H1 (cell line): ENCODE measurements at regions not wholly inside any gene's neighbourhood (a gene's known extent, or its start where the extent isn't known, plus 50 kb on each side); places are given as distances from the start of the nearest gene placed in this dataset.

Experiments
- ASH2L ChIP-seq: fragments of 200-600, 300-600 bp; sonication (generic); IDR thresholded peaks from one replicate; pipeline ENCODE4 v1.7.1; 2017; ENCODE audit warnings: low read length
- BRCA1 ChIP-seq: IDR thresholded peaks from 2 replicates; pipeline ENCODE4 v1.6.1; 2012; ENCODE audit warnings: low read depth, low read length, improper control_type of control experiment
- EGR1 ChIP-seq: IDR thresholded peaks from 2 replicates; pipeline ENCODE4 v1.6.1; 2011; ENCODE audit warnings: low read depth, low read length, borderline replicate concordance
- FOSL1 ChIP-seq: IDR thresholded peaks from 2 replicates; pipeline ENCODE4 v1.6.1; 2011; ENCODE audit warnings: mild to moderate bottlenecking, low read depth, low read length, moderate library complexity; ENCODE audit not compliant: insufficient read depth
- GTF2F1 ChIP-seq: IDR thresholded peaks from 2 replicates; pipeline ENCODE4 v1.6.1; 2012; ENCODE audit warnings: low read depth, low read length, improper control_type of control experiment, borderline replicate concordance
- HDAC6 ChIP-seq: IDR thresholded peaks from one replicate; pipeline ENCODE4 v1.7.1; 2012; ENCODE audit warnings: low read depth, mild to moderate bottlenecking, inconsistent platforms, low read length, moderate library complexity
- JUND ChIP-seq: IDR thresholded peaks from 2 replicates; pipeline ENCODE4 v1.6.1; 2011; ENCODE audit warnings: mild to moderate bottlenecking, improper control_type of control experiment, low read length
- MAFK ChIP-seq: IDR thresholded peaks from 2 replicates; pipeline ENCODE4 v1.6.1; 2012; ENCODE audit warnings: low read depth, mild to moderate bottlenecking, improper control_type of control experiment, low read length
- POLR2A ChIP-seq, 2 experiments: IDR thresholded peaks; 1 replicate in 1 of 2; 2 replicates in 1 of 2; pipeline ENCODE4 v1.6.1; 2011; ENCODE audit warnings: low read depth in 2 of 2, low read length in 2 of 2, mild to moderate bottlenecking in 2 of 2; ENCODE audit errors: control extremely low read depth in 1 of 2
- RAD21 ChIP-seq, 2 experiments: IDR thresholded peaks in 1 of 2; conservative IDR thresholded peaks in 1 of 2; 2 replicates each; pipeline ENCODE4 v1.6.1; 2011; ENCODE audit warnings: low read depth in 2 of 2, low read length in 2 of 2, improper control_type of control experiment in 1 of 2, inconsistent platforms in 1 of 2, mild to moderate bottlenecking in 1 of 2, moderate library complexity in 1 of 2
- SIN3A ChIP-seq, 2 experiments: IDR thresholded peaks in 1 of 2; conservative IDR thresholded peaks in 1 of 2; 2 replicates each; pipeline ENCODE4 v1.6.1; 2011 to 2012; ENCODE audit warnings: low read length in 2 of 2, improper control_type of control experiment in 1 of 2, low read depth in 1 of 2, mild to moderate bottlenecking in 1 of 2
- YY1 ChIP-seq: IDR thresholded peaks from 2 replicates; pipeline ENCODE4 v1.6.1; 2011; ENCODE audit warnings: low read depth, mild to moderate bottlenecking, low read length
- ZNF274 ChIP-seq: IDR thresholded peaks from 2 replicates; pipeline ENCODE4 v1.7.0; 2012; ENCODE audit warnings: low read length, borderline replicate concordance; ENCODE audit errors: extremely low read depth
- TF ChIP-seq, protein P1 (sequence below), 3 experiments: IDR thresholded peaks; 1 replicate in 2 of 3; 2 replicates in 1 of 3; pipeline versions ENCODE4 v1.5.1 to v1.6.1; 2011; ENCODE audit warnings: low read length in 3 of 3, mild to moderate bottlenecking in 3 of 3, inconsistent platforms in 2 of 3, low read depth in 1 of 3, moderate library complexity in 1 of 3; ENCODE audit not compliant: insufficient read depth in 1 of 3; ENCODE audit errors: control extremely low read depth in 1 of 3

DNA sequence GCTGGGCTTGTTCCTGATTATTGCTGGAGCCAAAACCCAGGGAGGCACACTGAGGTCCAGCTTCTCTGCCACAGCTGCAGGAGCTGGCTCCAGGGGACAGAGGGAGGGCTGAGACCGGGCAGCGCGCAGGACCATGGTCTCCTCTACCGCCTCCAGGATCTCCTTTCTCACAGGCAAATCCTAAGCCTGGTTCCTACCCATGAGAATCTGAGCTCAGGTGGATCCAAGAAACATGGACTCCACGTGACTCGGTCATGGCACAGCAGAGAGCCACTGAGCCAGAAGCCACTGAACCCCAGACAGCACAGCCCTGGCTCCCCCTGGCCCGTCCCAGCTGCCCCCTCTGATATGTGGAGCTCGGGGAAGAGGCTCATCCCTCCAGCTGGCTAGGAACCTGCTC lies 653.4 kb upstream of the ID2 start:
- TF ChIP-seq, protein P1, sequence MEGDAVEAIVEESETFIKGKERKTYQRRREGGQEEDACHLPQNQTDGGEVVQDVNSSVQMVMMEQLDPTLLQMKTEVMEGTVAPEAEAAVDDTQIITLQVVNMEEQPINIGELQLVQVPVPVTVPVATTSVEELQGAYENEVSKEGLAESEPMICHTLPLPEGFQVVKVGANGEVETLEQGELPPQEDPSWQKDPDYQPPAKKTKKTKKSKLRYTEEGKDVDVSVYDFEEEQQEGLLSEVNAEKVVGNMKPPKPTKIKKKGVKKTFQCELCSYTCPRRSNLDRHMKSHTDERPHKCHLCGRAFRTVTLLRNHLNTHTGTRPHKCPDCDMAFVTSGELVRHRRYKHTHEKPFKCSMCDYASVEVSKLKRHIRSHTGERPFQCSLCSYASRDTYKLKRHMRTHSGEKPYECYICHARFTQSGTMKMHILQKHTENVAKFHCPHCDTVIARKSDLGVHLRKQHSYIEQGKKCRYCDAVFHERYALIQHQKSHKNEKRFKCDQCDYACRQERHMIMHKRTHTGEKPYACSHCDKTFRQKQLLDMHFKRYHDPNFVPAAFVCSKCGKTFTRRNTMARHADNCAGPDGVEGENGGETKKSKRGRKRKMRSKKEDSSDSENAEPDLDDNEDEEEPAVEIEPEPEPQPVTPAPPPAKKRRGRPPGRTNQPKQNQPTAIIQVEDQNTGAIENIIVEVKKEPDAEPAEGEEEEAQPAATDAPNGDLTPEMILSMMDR (IDR thresholded peaks at IDR 0.05; ENCODE audit: control extremely low read depth in 1 of 3, insufficient read depth in 1 of 3, low read depth in 1 of 3, low read length in 3 of 3): no peak
- TF ChIP-seq FOSL1: no peak
- TF ChIP-seq ZNF274: no peak
- TF ChIP-seq MAFK: no peak
- TF ChIP-seq BRCA1: no peak
- no peak for TF ChIP-seq JUND
- no peak for TF ChIP-seq HDAC6
- TF ChIP-seq RAD21 (IDR thresholded peaks at IDR 0.05 in 1 of 2, conservative IDR thresholded peaks at IDR 0.05 in 1 of 2; ENCODE audit: low read depth in 2 of 2, low read length in 2 of 2): no peak
- TF ChIP-seq SIN3A (conservative IDR thresholded peaks at IDR 0.05 in 1 of 2, IDR thresholded peaks at IDR 0.05 in 1 of 2; ENCODE audit: low read depth in 1 of 2, low read length in 2 of 2): no peak
- TF ChIP-seq ASH2L: no peak
- TF ChIP-seq POLR2A (IDR thresholded peaks at IDR 0.05; ENCODE audit: control extremely low read depth in 1 of 2, low read depth in 2 of 2, low read length in 2 of 2): no peak
- TF ChIP-seq YY1: no peak
- no peak for TF ChIP-seq GTF2F1
- no peak for TF ChIP-seq EGR1
